WI38 (cell line): ENCODE measurements at regions not wholly inside any gene's neighbourhood (a gene's known extent, or its start where the extent isn't known, plus 50 kb on each side); places are given as distances from the start of the nearest gene placed in this dataset.
"Not testable (repeated sequence)": the region's sequence is repeated elsewhere in the genome, so short reads cannot be mapped to it uniquely, and the experiment has no call there.

Experiments used
- H3K4me3 ChIP-seq: 2 replicates; pipeline ENCODE4 v1.5.1; 2011; ENCODE audit warnings: low read depth, mild to moderate bottlenecking, control low read depth, low read length
- CTCF ChIP-seq: IDR thresholded peaks from 2 replicates; pipeline ENCODE4 v1.5.1; 2012; ENCODE audit warnings: low read depth, mild to moderate bottlenecking, control low read depth, low read length

GRCh38 chr13:105847527-105848291 is 687.8 kb downstream of the EFNB2 start:
- no peak overlapping the region for H3K4me3 ChIP-seq
- TF ChIP-seq CTCF: no peak

- no peak overlapping the region for H3K4me3 ChIP-seq
These were observed 688.5 kb downstream of the EFNB2 start for GRCh38 chr13:105846923-105847322.

GRCh38 chr13:105841286-105841685 is 694.2 kb downstream of the EFNB2 start:
- no peak for TF ChIP-seq CTCF
- H3K4me3 ChIP-seq: no peak overlapping the region

More at GRCh38 chr13:105846923-105847322, 688.5 kb downstream of the EFNB2 start:
- TF ChIP-seq CTCF: no peak

- no peak overlapping the region for H3K4me3 ChIP-seq
- no peak for TF ChIP-seq CTCF
These were observed 697.2 kb downstream of the EFNB2 start for GRCh38 chr13:105838231-105838630.

GRCh38 chr13:105837295-105837694 is 698.2 kb downstream of the EFNB2 start:
- H3K4me3 ChIP-seq: not testable (repeated sequence)

GRCh38 chr13:105830821-105831220 is 704.6 kb downstream of the EFNB2 start:
- H3K4me3 ChIP-seq: no peak overlapping the region
- TF ChIP-seq CTCF: no peak

- TF ChIP-seq CTCF: no peak
- H3K4me3 ChIP-seq: no peak overlapping the region
These were observed 708.2 kb downstream of the EFNB2 start for GRCh38 chr13:105827111-105827809.
